SH-SY5Y (cell line): ENCODE measurements at regions not wholly inside any gene's neighbourhood (a gene's known extent, or its start where the extent isn't known, plus 50 kb on each side); places are given as distances from the start of the nearest gene placed in this dataset.

Experiments used
- GATA2 ChIP-seq: IDR thresholded peaks from 2 replicates; pipeline ENCODE4 v1.6.1; 2011; ENCODE audit warnings: mild to moderate bottlenecking, low read depth, low read length
- GATA3 ChIP-seq: IDR thresholded peaks from 2 replicates; pipeline ENCODE4 v1.6.1; 2011; ENCODE audit warnings: low read depth, mild to moderate bottlenecking, low read length, moderate library complexity

GRCh38 chr5:18403141-18403540, 768.9 kb downstream of the TAF11L14 start:
- TF ChIP-seq GATA2 = no peak
- TF ChIP-seq GATA3 = no peak
